HG03280 (cell line): ENCODE measurements at regions not wholly inside any gene's neighbourhood (a gene's known extent, or its start where the extent isn't known, plus 50 kb on each side); places are given as distances from the start of the nearest gene placed in this dataset.

ENCODE experiments used
- ATAC-seq: cut with Tn5 transposase; IDR thresholded peaks from one replicate; pipeline ENCODE4 v1.9.1; 2021; ENCODE audit warnings: mild to moderate bottlenecking, moderate library complexity; ENCODE audit not compliant: unreplicated experiment

- ATAC-seq, result no peak
Observed at GRCh38 chr11:91880660-91881059, 344.0 kb upstream of the FAT3 start.

GRCh38 chr11:91876746-91877145 is 347.9 kb upstream of the FAT3 start:
- no peak for ATAC-seq

GRCh38 chr11:91872243-91872642 is 352.4 kb upstream of the FAT3 start:
- ATAC-seq, result no peak

- no peak for ATAC-seq
Observed at GRCh38 chr11:91871791-91872190, 352.8 kb upstream of the FAT3 start.

GRCh38 chr11:91871048-91871447 is 353.6 kb upstream of the FAT3 start:
- ATAC-seq, result no peak

- ATAC-seq, result no peak
Observed at GRCh38 chr11:91869686-91870085, 354.9 kb upstream of the FAT3 start.

GRCh38 chr11:91866642-91867041 is 358.0 kb upstream of the FAT3 start:
- no peak for ATAC-seq

GRCh38 chr11:91860661-91861060 is 364.0 kb upstream of the FAT3 start:
- ATAC-seq, result no peak

GRCh38 chr11:91859666-91860065 is 365.0 kb upstream of the FAT3 start:
- ATAC-seq, result no peak

GRCh38 chr11:91857179-91857578 is 367.4 kb upstream of the FAT3 start:
- no peak for ATAC-seq

- ATAC-seq, result no peak
Observed at GRCh38 chr11:91854780-91855179, 369.8 kb upstream of the FAT3 start.

GRCh38 chr11:91854171-91854570 is 370.4 kb upstream of the FAT3 start:
- ATAC-seq, result no peak

- ATAC-seq, result no peak
Observed at GRCh38 chr11:91851908-91852307, 372.7 kb upstream of the FAT3 start.

GRCh38 chr11:91850533-91851275 is 373.9 kb upstream of the FAT3 start:
- no peak for ATAC-seq

GRCh38 chr11:91850021-91850420 is 374.6 kb upstream of the FAT3 start:
- no peak for ATAC-seq

- ATAC-seq, result no peak
Observed at GRCh38 chr11:91846649-91847048, 378.0 kb upstream of the FAT3 start.

- ATAC-seq, result no peak
Observed at GRCh38 chr11:91846002-91846401, 378.6 kb upstream of the FAT3 start.

- no peak for ATAC-seq
Observed at GRCh38 chr11:91840640-91841240, 383.9 kb upstream of the FAT3 start.

- ATAC-seq, result no peak
Observed at GRCh38 chr11:91837411-91838330, 386.9 kb upstream of the FAT3 start.

GRCh38 chr11:91835051-91835560 is 389.5 kb upstream of the FAT3 start:
- no peak for ATAC-seq

GRCh38 chr11:91828901-91829300 is 395.7 kb upstream of the FAT3 start:
- ATAC-seq, result no peak
